Endothelial cell of umbilical vein (primary cell): ENCODE measurements at regions not wholly inside any gene's neighbourhood (a gene's known extent, or its start where the extent isn't known, plus 50 kb on each side); places are given as distances from the start of the nearest gene placed in this dataset.

Experiments used
- BruUV-seq: library from RNA; stranded (reverse); fragments of 400-500 nt; replicated peaks from 2 replicates; lab custom pipeline; 2021; lab: Mats Ljungman, UMichigan
- CTCF ChIA-PET: fragments of 300-600, 350-600 bp; sonication (Branson Sonifier 250); formaldehyde crosslinking; loops from one replicate; lab custom pipeline; 2021; ENCODE audit warnings: antibody characterized with exemption, inconsistent platforms; lab: Charles Lee
- POLR2A ChIA-PET: fragments of 300-600, 350-600 bp; sonication (Branson Sonifier 250); formaldehyde crosslinking; loops from one replicate; lab custom pipeline; 2021; ENCODE audit warnings: antibody characterized with exemption, inconsistent platforms; lab: Charles Lee
- DNase-seq: peaks from one replicate; pipeline ENCODE4 v3.0.0-alpha.2; 2011; ENCODE audit warnings: low read depth, low spot score
- FAIRE-seq: peaks from 2 replicates; lab custom pipeline; 2011; peaks lifted over from hg19 to GRCh38; lab: Jason Lieb, UNC
- H2AFZ ChIP-seq: 2 replicates; pipeline ENCODE4 v1.6.0; 2012; ENCODE audit warnings: low read depth, low read length, control low read depth, inconsistent platforms
- H3K27ac ChIP-seq: 2 replicates; pipeline ENCODE4 v1.5.1; 2011; ENCODE audit warnings: low read depth, mild to moderate bottlenecking, control low read depth, low read length, moderate library complexity; ENCODE audit not compliant: insufficient read depth
- H3K27me3 ChIP-seq, 2 experiments: 2 replicates each; pipeline versions ENCODE4 v1.6.0 to v1.6.1; 2011; ENCODE audit warnings: low read length in 2 of 2, mixed read lengths in 1 of 2; ENCODE audit not compliant: control insufficient read depth in 2 of 2, insufficient read depth in 2 of 2
- H3K36me3 ChIP-seq, 2 experiments: 2 replicates in 1 of 2; 3 replicates in 1 of 2; pipeline ENCODE4 v1.5.1; 2011; ENCODE audit warnings: low read length in 2 of 2, mild to moderate bottlenecking in 1 of 2, moderate library complexity in 1 of 2; ENCODE audit not compliant: control insufficient read depth in 2 of 2, insufficient read depth in 2 of 2; ENCODE audit errors: extremely low read depth in 1 of 2
- H3K4me1 ChIP-seq: 3 replicates; pipeline ENCODE4 v1.5.1; 2011; ENCODE audit warnings: mild to moderate bottlenecking, low read length; ENCODE audit not compliant: control insufficient read depth, insufficient read depth; ENCODE audit errors: extremely low read depth
- H3K4me2 ChIP-seq: 2 replicates; pipeline ENCODE4 v1.6.1; 2011; ENCODE audit warnings: low read length, control low read depth, mixed read lengths; ENCODE audit not compliant: insufficient read depth
- H3K4me3 ChIP-seq, 3 experiments: fragments of 200-600 bp in 1 of 3; sonication (generic), shearing (Covaris generic) in 1 of 3; replicated peaks in 1 of 3; 2 replicates each; pipeline ENCODE4 v1.5.1; 2011 to 2016; ENCODE audit warnings: control low read depth in 3 of 3, low read length in 3 of 3, mild to moderate bottlenecking in 2 of 3, inconsistent platforms in 1 of 3, low read depth in 1 of 3, moderate library complexity in 1 of 3; ENCODE audit not compliant: insufficient read depth in 1 of 3
- H3K79me2 ChIP-seq: 2 replicates; pipeline ENCODE4 v1.6.0; 2012; ENCODE audit warnings: low read length, inconsistent platforms; ENCODE audit not compliant: control insufficient read depth, insufficient read depth
- H3K9ac ChIP-seq: replicated peaks from 2 replicates; pipeline ENCODE3; 2011; ENCODE audit warnings: low read length, control low read depth; ENCODE audit not compliant: insufficient read depth; ENCODE audit errors: extremely low read depth
- H3K9me1 ChIP-seq: replicated peaks from 3 replicates; pipeline ENCODE4 v1.6.0; 2011; ENCODE audit warnings: mild to moderate bottlenecking, low read length; ENCODE audit not compliant: control insufficient read depth, insufficient read depth; ENCODE audit errors: extremely low read depth
- H3K9me3 ChIP-seq: replicated peaks from 2 replicates; pipeline ENCODE4 v1.5.1; 2012; ENCODE audit warnings: low read length, inconsistent platforms; ENCODE audit not compliant: control insufficient read depth, insufficient read depth
- H4K20me1 ChIP-seq: replicated peaks from 2 replicates; pipeline ENCODE3; 2011; ENCODE audit warnings: mild to moderate bottlenecking, low read length; ENCODE audit not compliant: control insufficient read depth, insufficient read depth; ENCODE audit errors: extremely low read depth
- CTCF ChIP-seq, 2 donors: IDR thresholded peaks; 1 replicate in 1 of 2; 2 replicates in 1 of 2; pipeline ENCODE4 v1.5.1; 2011; ENCODE audit warnings: low read length in 2 of 2, mild to moderate bottlenecking in 2 of 2, moderate library complexity in 2 of 2, control low read depth in 1 of 2, inconsistent platforms in 1 of 2, low read depth in 1 of 2; ENCODE audit not compliant: insufficient read depth in 1 of 2; ENCODE audit errors: extremely low read depth in 1 of 2
- EZH2 ChIP-seq: IDR thresholded peaks from 2 replicates; pipeline ENCODE4 v1.6.1; 2012; ENCODE audit warnings: borderline replicate concordance, low read depth, mild to moderate bottlenecking, moderate library complexity, low read length, inconsistent platforms; ENCODE audit not compliant: severe bottlenecking
- GATA2 ChIP-seq: IDR thresholded peaks from 2 replicates; pipeline ENCODE4 v1.7.0; 2011; ENCODE audit warnings: low read depth, mild to moderate bottlenecking, moderate library complexity, mixed read lengths, low read length; ENCODE audit not compliant: insufficient read length, insufficient read depth
- JUN ChIP-seq: IDR thresholded peaks from 2 replicates; pipeline ENCODE4 v1.6.1; 2011; ENCODE audit warnings: borderline replicate concordance, low read depth; ENCODE audit not compliant: insufficient read length, insufficient read depth
- MAX ChIP-seq: IDR thresholded peaks from 2 replicates; pipeline ENCODE4 v1.6.1; 2011; ENCODE audit not compliant: insufficient read depth, insufficient read length
- MYC ChIP-seq: IDR thresholded peaks from one replicate; pipeline ENCODE4 v1.6.1; 2011; ENCODE audit warnings: mild to moderate bottlenecking, low read depth, low read length
- POLR2A ChIP-seq: IDR thresholded peaks from 2 replicates; pipeline ENCODE4 v1.6.1; 2012; ENCODE audit warnings: low read depth, mild to moderate bottlenecking, control low read depth, low read length
- POLR2AphosphoS5 ChIP-seq: IDR thresholded peaks from 2 replicates; pipeline ENCODE4 v1.6.1; 2012; ENCODE audit warnings: low read depth, mild to moderate bottlenecking, control low read depth, low read length, moderate library complexity; ENCODE audit not compliant: insufficient read depth
- dilution Hi-C: fragments of 300-500 bp; cut with MboI; formaldehyde crosslinking; loops from one replicate; pipeline ENCODE4 v1.15.0; 2019; ENCODE audit warnings: low sequenced_read_pairs; ENCODE audit not compliant: extremely low pct_ligation_motif_present
- intact Hi-C: fragments of 100-400 bp; cut with micrococcal nuclease; formaldehyde crosslinking; loops from one replicate; pipeline ENCODE4 v1.10.0; 2022

DNA sequence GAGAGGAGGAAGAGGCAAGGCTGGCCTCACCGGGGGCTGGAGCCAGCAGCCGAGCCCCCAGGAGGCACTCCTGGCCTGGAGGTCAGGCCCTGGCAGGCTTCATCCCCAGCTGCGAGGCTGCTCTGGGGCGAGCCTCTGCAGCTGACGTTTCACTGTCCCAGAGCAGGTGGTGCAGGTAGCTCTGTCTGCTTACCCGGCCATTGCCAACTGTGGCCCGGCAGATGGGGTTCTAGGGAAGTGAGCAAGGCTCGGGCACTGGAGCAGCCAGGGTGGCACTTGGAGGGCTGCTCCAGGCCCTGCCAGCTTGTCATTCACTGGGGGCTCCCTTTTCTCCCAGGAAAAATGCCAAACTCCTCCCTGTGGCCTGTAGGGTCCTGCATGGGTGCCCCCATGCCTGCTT is 118.7 kb upstream of the ANO1 start:
- Histone ChIP-seq H3K9me1 (no peaks in the 10 kb centered on the region), H2AFZ (no peak overlapping the region), H3K4me2 (no peak overlapping the region), H3K9me3 (no peaks in the 10 kb centered on the region), H3K36me3 (no peaks in the 10 kb centered on the region), H3K4me1 (peaks cover 9% of the 10 kb centered on the region), H3K9ac (no peak overlapping the region), H3K27ac (no peak overlapping the region), H3K4me3 (no peak overlapping the region), H4K20me1 (no peaks in the 10 kb centered on the region), H3K27me3 (no peaks in the 10 kb centered on the region), H3K79me2 (no peaks in the 10 kb centered on the region)
- DNase-seq = no peak
- no TSS peak for BruUV-seq
- ChIA-PET CTCF (interaction anchor here (0.7 to 1.7 kb wide), 3 partner anchors 10 to 41 kb away, joined by 3 to 6 read pairs (median 3); no protein-coding TSS in a partner anchor), POLR2A (interaction anchor here (0.6 kb wide), 1 partner anchor 216 kb away, joined by 4 read pairs; no protein-coding TSS in a partner anchor)
- dilution Hi-C loops = no loop called here
- no peak for FAIRE-seq
- no peak for TF ChIP-seq EZH2
- no peak for TF ChIP-seq MYC
- TF ChIP-seq JUN = no peak
- no peak for TF ChIP-seq MAX
- intact Hi-C loops = no loop called here

- peaks cover 9% of the 10 kb centered on the region for H3K4me1 ChIP-seq
- no peaks in the 10 kb centered on the region for H3K27me3 ChIP-seq
- TSS peak; percentile 14 for BruUV-seq
- TF ChIP-seq CTCF (IDR thresholded peaks at IDR 0.05; ENCODE audit: extremely low read depth in 1 of 2, insufficient read depth in 1 of 2, low read depth in 1 of 2, low read length in 2 of 2) (no peak), POLR2AphosphoS5 (no peak), GATA2 (no peak), EZH2 (no peak), POLR2A (no peak), MAX (no peak), JUN (no peak), MYC (no peak)
- DNase-seq = no peak
- H4K20me1 ChIP-seq = no peaks in the 10 kb centered on the region
- no peaks in the 10 kb centered on the region for H3K79me2 ChIP-seq
- no peaks in the 10 kb centered on the region for H3K9me3 ChIP-seq
- no peaks in the 10 kb centered on the region for H3K9me1 ChIP-seq
- H3K9ac ChIP-seq = no peak overlapping the region
- peak overlapping the region; percentile 20 for H3K27ac ChIP-seq
- H3K4me2 ChIP-seq = peak overlapping the region; percentile 47
- H3K4me3 ChIP-seq = no peak overlapping the region
- CTCF ChIA-PET = no interaction called here
- no peak overlapping the region for H2AFZ ChIP-seq
- H3K36me3 ChIP-seq = no peaks in the 10 kb centered on the region
- FAIRE-seq = no peak
- dilution Hi-C loops (no loop called here), intact Hi-C loops (no loop called here)
- POLR2A ChIA-PET = no interaction called here
Observed at GRCh38 chr11:69961738-69962137, 116.4 kb upstream of the ANO1 start.
